T-helper 2 cell treated with Interferon-gamma antibody and Interleukin-4, amounts not matched to agents 5 μg/mL and 100 μg/mL, for 36 hours (primary cell): ENCODE measurements at regions not wholly inside any gene's neighbourhood (a gene's known extent, or its start where the extent isn't known, plus 50 kb on each side); places are given as distances from the start of the nearest gene placed in this dataset.

Experiments
- DNase-seq: peaks from one replicate; pipeline ENCODE4 v3.0.0; 2021; ENCODE audit warnings: low spot score
- H3K27ac Mint-ChIP-seq: one replicate; pipeline ENCODE4 v1.8.0; 2021; ENCODE audit warnings: mild to moderate bottlenecking, mixed read lengths
- H3K27me3 Mint-ChIP-seq: one replicate; pipeline ENCODE4 v1.8.0; 2021; ENCODE audit warnings: low read depth, mixed read lengths
- H3K36me3 Mint-ChIP-seq: one replicate; pipeline ENCODE4 v1.8.0; 2021; ENCODE audit warnings: low read depth, mixed read lengths
- H3K4me1 Mint-ChIP-seq: one replicate; pipeline ENCODE4 v1.8.0; 2021; ENCODE audit warnings: low read depth, mixed read lengths
- H3K4me3 Mint-ChIP-seq: one replicate; pipeline ENCODE4 v1.8.0; 2022; ENCODE audit warnings: mild to moderate bottlenecking, moderate library complexity, mixed read lengths
- H3K9me3 Mint-ChIP-seq: one replicate; pipeline ENCODE4 v1.8.0; 2021; ENCODE audit warnings: mixed read lengths

DNA sequence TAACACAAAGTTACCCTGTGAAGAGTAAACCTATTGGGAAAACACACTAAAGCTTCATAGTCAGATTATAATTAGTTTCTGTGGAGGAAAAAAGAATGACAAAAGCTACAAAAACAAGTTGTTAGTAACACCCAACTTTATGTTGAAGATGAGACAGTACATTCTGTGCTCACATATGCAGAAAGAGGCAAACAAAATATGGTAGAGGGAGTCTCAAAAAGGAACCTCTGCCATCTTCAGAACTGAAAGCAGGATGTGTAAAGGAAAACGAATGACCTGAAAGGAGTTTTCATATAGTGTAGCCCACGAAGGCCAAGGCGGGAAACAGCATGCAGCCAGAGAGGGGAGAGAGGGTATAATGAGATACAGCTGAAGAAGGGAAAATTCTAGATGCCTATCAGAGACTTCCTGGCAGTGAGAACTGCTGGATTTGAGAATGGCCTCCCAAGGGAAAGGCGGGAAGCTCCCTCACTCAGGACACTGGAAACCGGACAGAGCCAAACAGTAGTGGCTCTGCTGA, 84.1 kb upstream of the HEY2 start:
- H3K4me1 Mint-ChIP-seq, result no peaks in the 10 kb centered on the region
- DNase-seq, result no peak
- no peak overlapping the region for H3K27ac Mint-ChIP-seq
- H3K27me3 Mint-ChIP-seq, result peaks cover 3% of the 10 kb centered on the region
- H3K9me3 Mint-ChIP-seq, result no peaks in the 10 kb centered on the region
- no peaks in the 10 kb centered on the region for H3K36me3 Mint-ChIP-seq
- H3K4me3 Mint-ChIP-seq, result no peak overlapping the region

DNA sequence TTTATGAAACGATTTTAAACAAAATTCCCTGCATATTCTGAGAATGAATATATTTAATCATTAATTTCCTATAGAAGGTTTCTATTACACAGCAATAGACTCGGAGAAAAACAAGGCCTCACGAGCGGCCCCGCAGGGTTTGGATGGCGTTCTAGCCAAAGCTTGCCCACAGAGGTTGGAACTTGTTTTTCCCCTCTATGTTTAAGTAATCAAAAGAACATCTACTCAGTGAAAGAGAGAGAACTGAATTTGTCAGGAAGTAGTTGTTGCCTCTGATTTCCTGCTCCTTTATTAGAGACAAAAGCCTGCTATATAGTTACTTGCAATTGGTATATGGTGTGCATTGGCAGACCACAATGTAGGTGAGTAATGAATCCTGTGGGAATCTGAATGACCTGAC, 82.1 kb upstream of the HEY2 start:
- no peak overlapping the region for H3K27ac Mint-ChIP-seq
- H3K4me3 Mint-ChIP-seq, result no peak overlapping the region
- H3K9me3 Mint-ChIP-seq, result no peaks in the 10 kb centered on the region
- H3K4me1 Mint-ChIP-seq, result no peaks in the 10 kb centered on the region
- H3K27me3 Mint-ChIP-seq, result peaks cover 8% of the 10 kb centered on the region
- DNase-seq, result no peak
- H3K36me3 Mint-ChIP-seq, result no peaks in the 10 kb centered on the region

DNA sequence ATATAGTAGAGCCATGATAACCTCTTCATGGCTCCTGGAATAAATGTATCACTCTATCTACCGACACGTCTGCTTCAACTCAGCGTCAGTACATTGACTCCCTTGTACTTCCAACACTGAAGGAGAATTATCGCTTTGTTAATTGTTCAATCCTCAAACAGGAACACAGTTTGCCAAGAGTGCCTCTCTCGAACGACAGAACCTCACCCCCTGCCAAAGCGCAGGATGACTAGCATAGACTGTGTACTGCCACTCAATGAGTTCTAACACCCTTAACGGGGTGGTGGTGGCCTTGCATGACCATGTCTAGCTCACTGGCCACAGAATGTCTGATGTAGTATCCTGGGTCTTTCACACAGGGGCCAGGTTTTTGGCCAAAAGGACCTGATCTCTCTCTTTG, 81.4 kb upstream of the HEY2 start:
- Mint-ChIP-seq H3K9me3 (no peaks in the 10 kb centered on the region), H3K4me1 (no peaks in the 10 kb centered on the region), H3K27ac (no peak overlapping the region), H3K36me3 (no peaks in the 10 kb centered on the region), H3K4me3 (no peak overlapping the region), H3K27me3 (peaks cover 8% of the 10 kb centered on the region)
- DNase-seq, result no peak

DNA sequence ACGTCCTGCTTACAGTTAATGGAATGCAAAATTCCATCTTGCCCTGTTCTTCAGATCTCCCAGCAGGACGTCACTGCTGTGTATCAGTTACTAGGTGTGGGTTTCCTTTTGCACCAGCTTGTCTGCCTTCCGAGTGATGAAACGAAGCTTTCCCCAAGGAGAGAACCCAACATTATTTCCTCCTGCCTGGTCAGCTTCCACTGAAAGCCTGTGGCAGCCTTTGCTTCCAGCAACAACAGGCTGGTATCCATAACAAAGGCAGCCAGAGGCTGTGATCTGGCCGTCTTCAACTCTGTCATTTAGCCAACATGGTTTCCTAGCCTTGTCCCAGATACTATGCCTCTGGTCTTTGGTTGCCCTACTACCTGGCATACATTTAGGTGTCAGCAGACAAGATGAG, 78.9 kb upstream of the HEY2 start:
- DNase-seq, result no peak
- Mint-ChIP-seq H3K9me3 (no peaks in the 10 kb centered on the region), H3K4me1 (no peaks in the 10 kb centered on the region), H3K36me3 (no peaks in the 10 kb centered on the region), H3K27me3 (peaks cover 8% of the 10 kb centered on the region), H3K27ac (no peak overlapping the region), H3K4me3 (no peak overlapping the region)

DNA sequence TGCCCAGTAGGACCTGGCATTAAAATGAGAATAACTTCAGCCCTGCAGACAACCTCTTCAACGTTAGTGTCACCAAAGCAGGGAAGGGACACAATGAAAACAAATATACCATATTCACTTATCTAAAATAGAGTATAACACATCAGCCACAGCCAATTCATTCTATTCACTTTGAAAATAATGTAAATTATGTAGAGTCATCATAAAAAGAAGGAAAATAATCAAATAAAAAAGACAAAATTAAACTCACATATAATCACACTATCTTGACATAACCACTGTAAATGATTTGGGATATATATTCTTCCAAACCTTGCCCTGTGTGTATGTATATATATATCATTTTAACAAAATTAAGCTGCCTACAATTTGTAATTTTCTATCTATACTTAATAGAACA, 78.1 kb upstream of the HEY2 start:
- Mint-ChIP-seq H3K36me3 (no peaks in the 10 kb centered on the region), H3K27me3 (peaks cover 8% of the 10 kb centered on the region), H3K27ac (no peak overlapping the region), H3K4me3 (no peak overlapping the region), H3K4me1 (no peaks in the 10 kb centered on the region), H3K9me3 (no peaks in the 10 kb centered on the region)
- DNase-seq, result no peak

DNA sequence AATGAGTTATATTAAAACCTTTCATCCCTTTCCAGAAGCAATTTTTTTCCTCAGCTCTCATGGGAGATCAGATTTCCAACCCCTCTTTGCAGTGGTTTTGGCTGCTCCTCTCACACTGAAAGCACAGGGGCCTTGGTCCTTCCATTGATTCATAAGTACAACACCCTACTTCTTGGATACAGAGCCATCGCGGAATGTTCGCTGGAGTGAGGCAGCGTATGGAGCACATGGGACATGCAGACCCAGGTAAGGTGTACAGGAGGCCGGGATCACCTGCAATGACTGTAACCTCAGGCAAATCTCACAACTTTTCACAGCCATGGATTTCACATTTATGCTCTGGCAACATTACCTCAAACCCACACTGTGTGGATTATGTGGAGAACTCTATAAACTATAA, 75.2 kb upstream of the HEY2 start:
- Mint-ChIP-seq H3K4me3 (no peak overlapping the region), H3K27me3 (peaks cover 14% of the 10 kb centered on the region), H3K4me1 (no peaks in the 10 kb centered on the region), H3K36me3 (no peaks in the 10 kb centered on the region), H3K27ac (no peak overlapping the region), H3K9me3 (no peaks in the 10 kb centered on the region)
- DNase-seq, result no peak

DNA sequence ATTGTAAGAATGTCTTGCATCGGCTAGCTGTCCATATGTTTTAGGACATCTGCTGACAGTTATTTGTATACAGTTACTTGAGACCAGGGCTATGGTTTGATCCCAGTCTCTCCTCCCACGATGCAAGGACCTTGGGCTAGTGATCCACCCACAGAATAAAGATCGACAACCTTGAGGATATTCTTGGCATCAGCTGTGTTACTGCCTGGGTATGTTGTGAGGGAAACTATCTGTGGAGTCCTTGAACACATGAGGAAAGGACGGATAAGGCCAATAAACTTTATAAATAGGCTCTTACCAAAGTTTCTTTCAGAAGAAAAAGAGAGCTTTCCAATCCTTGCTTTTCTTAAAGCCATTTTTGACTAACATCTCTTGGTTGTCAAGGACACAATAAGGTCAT, 70.8 kb upstream of the HEY2 start:
- Mint-ChIP-seq H3K27ac (no peak overlapping the region), H3K9me3 (no peaks in the 10 kb centered on the region), H3K4me1 (no peaks in the 10 kb centered on the region), H3K27me3 (peaks cover 18% of the 10 kb centered on the region), H3K4me3 (no peak overlapping the region), H3K36me3 (no peaks in the 10 kb centered on the region)
- no peak for DNase-seq

DNA sequence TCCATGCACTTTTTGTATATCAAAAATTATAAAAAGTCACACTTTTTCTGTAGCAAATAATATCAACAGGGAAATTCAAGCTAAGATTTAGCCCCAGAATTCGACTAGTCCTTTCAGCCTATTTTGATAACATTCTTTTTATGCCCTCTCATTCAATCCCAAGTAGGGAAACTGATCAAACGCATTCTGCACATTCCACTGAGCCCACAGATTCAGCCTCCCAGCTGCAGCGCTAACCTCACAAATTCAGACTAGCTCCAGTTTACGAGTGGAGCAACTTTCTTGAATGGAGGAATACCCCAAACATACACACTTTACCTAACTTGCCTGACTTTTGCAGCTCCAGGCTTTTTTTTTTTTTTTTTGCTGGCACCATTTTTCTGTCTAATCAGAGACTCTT, 70.3 kb upstream of the HEY2 start:
- H3K4me3 Mint-ChIP-seq, result no peak overlapping the region
- no peaks in the 10 kb centered on the region for H3K36me3 Mint-ChIP-seq
- no peak for DNase-seq
- no peak overlapping the region for H3K27ac Mint-ChIP-seq
- H3K9me3 Mint-ChIP-seq, result no peaks in the 10 kb centered on the region
- H3K4me1 Mint-ChIP-seq, result no peaks in the 10 kb centered on the region
- H3K27me3 Mint-ChIP-seq, result peaks cover 18% of the 10 kb centered on the region

DNA sequence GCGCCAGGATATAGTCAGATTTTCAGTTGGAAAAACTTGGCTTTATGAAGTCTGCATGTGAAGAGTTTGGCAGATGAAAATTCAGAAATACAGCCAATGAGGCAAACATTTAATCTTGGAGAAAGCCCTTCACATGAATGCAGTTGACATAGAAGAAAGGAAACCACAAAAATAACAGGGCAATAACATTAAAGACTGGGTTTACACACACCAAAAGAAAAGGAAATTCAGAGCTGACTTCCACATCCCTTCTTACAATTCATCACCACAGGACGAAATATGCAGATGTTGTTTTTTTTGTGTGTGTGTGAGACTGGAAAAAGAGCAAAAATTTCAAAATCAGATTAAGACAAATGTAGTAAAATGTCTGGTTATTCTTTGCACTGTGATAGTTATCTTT, 69.8 kb upstream of the HEY2 start:
- H3K4me3 Mint-ChIP-seq, result no peak overlapping the region
- H3K36me3 Mint-ChIP-seq, result no peaks in the 10 kb centered on the region
- H3K4me1 Mint-ChIP-seq, result no peaks in the 10 kb centered on the region
- H3K9me3 Mint-ChIP-seq, result no peaks in the 10 kb centered on the region
- no peak for DNase-seq
- H3K27ac Mint-ChIP-seq, result no peak overlapping the region
- H3K27me3 Mint-ChIP-seq, result peaks cover 18% of the 10 kb centered on the region

DNA sequence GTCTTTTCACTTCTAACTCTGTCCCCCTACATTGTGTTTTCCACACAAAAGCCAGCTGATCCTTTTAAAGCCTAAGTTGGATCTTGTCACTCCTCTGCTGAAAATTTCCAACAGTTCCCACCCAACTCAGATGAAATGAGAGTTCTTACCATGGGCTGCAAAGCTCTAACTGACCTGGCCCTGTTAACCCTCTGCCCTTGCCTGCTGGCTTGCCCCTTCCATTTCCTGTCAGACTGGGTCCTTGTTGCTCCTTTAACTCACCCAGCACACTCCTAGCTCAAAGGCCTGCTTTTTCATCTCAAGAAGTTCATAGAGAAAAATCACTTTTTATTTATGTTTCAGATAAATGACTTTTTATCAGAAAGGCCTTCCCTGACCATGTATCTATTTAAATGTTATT, 66.5 kb upstream of the HEY2 start:
- DNase-seq, result no peak
- Mint-ChIP-seq H3K4me3 (no peak overlapping the region), H3K4me1 (no peaks in the 10 kb centered on the region)

DNA sequence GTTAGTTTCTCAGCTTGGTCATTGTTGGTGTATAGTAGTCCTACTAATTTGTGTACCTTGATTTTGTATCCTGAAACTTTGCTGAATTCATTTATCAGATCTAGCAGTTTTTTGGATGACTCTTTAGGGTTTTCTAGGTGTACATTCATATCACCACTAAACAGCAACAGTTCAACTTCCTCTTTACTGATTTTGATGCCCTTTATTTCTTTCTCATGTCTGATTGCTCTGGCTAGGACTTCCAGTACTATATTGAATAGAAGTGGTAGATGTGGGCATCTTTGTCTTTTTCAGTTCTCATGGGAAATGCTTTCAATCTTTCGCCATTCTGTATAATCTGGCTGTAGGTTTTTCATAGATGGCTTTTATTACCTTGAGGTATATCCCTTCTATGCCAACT, 61.3 kb upstream of the HEY2 start:
- H3K9me3 Mint-ChIP-seq, result no peaks in the 10 kb centered on the region
- H3K27me3 Mint-ChIP-seq, result peaks cover 11% of the 10 kb centered on the region
- no peak for DNase-seq
- no peak overlapping the region for H3K27ac Mint-ChIP-seq
- H3K36me3 Mint-ChIP-seq, result no peaks in the 10 kb centered on the region
- H3K4me3 Mint-ChIP-seq, result no peak overlapping the region
- no peaks in the 10 kb centered on the region for H3K4me1 Mint-ChIP-seq

More for the DNA sequence above, 66.5 kb upstream of the HEY2 start:
- peaks cover 22% of the 10 kb centered on the region for H3K27me3 Mint-ChIP-seq
- H3K27ac Mint-ChIP-seq, result no peak overlapping the region
- H3K36me3 Mint-ChIP-seq, result no peaks in the 10 kb centered on the region
- H3K9me3 Mint-ChIP-seq, result no peaks in the 10 kb centered on the region

DNA sequence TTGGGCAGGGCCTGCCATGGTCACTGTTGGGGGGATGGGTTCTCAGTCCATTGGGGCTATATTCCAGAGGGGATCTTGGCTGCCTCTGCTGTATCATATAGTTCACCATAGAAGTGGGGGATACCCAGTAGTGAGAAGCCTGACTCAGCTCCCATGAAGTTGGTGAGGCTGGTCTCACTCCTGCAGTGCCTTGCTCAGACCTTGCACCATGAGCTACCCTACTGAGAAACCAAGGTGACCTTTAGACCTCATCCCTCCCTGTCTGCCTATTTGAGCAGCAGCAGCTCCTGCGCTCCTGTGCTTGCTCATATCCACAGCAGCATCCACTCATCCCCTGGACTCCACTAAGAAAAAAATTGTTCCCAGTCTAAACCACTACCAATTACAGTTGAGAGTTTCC, 56.0 kb upstream of the HEY2 start:
- Mint-ChIP-seq H3K9me3 (no peaks in the 10 kb centered on the region), H3K27me3 (peaks cover 9% of the 10 kb centered on the region), H3K4me1 (no peaks in the 10 kb centered on the region), H3K36me3 (no peaks in the 10 kb centered on the region), H3K4me3 (no peak overlapping the region), H3K27ac (no peak overlapping the region)
- no peak for DNase-seq

DNA sequence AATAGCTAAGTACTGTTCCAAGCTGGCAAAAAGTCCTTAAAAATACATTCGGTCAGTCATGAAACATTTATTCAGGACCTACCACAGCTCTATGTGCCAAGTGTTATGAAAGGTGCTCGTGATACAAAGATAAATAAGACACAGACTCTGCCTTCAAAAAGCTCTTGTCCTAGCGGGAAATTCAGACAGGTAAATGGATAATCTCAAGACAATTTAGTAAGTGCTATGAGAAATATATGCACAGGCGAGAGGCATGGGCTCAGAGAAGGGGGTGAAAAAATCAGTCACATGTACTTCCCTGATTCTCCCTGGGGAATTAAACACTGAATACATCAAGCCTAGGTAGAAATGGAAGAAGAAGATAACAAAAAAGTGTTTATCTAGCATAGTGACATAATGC, 49.8 kb upstream of the HEY2 start:
- Mint-ChIP-seq H3K36me3 (no peaks in the 10 kb centered on the region), H3K27ac (no peak overlapping the region), H3K4me1 (no peaks in the 10 kb centered on the region), H3K9me3 (no peaks in the 10 kb centered on the region), H3K27me3 (peaks cover 8% of the 10 kb centered on the region), H3K4me3 (no peak overlapping the region)
- DNase-seq, result no peak
